ENCODE measurements at regions not wholly inside any gene's neighbourhood (a gene's known extent, or its start where the extent isn't known, plus 50 kb on each side); places are given as distances from the start of the nearest gene placed in this dataset.

- TF ChIP-seq CTCF (IDR thresholded peaks at IDR 0.05; ENCODE audit: low read depth, low read length, missing control alignments): no peak
- no peak for DNase-seq (ENCODE audit: low read depth)
- no peak overlapping the region for H3K4me3 ChIP-seq (ENCODE audit: low read depth, low read length)
These were observed 134.6 kb upstream of the ASTN2 start for GRCh38 chr9:117549444-117549843.

- no peak for DNase-seq (ENCODE audit: low read depth)
- TF ChIP-seq CTCF (IDR thresholded peaks at IDR 0.05; ENCODE audit: low read depth, low read length, missing control alignments): no peak
- H3K4me3 ChIP-seq (ENCODE audit: low read depth, low read length): no peak overlapping the region
These were observed 133.7 kb upstream of the ASTN2 start for GRCh38 chr9:117548556-117548955.

- DNase-seq (ENCODE audit: low read depth): no peak
- H3K4me3 ChIP-seq (ENCODE audit: low read depth, low read length): no peak overlapping the region
- TF ChIP-seq CTCF (IDR thresholded peaks at IDR 0.05; ENCODE audit: low read depth, low read length, missing control alignments): no peak
These were observed 133.0 kb upstream of the ASTN2 start for GRCh38 chr9:117547904-117548303.

GRCh38 chr9:117546894-117547678 is 132.2 kb upstream of the ASTN2 start:
- no peak for DNase-seq (ENCODE audit: low read depth)
- no peak for TF ChIP-seq CTCF (IDR thresholded peaks at IDR 0.05; ENCODE audit: low read depth, low read length, missing control alignments)
- H3K4me3 ChIP-seq (ENCODE audit: low read depth, low read length): no peak overlapping the region

- DNase-seq (ENCODE audit: low read depth): no peak
- no peak for TF ChIP-seq CTCF (IDR thresholded peaks at IDR 0.05; ENCODE audit: low read depth, low read length, missing control alignments)
- H3K4me3 ChIP-seq (ENCODE audit: low read depth, low read length): no peak overlapping the region
These were observed 131.0 kb upstream of the ASTN2 start for GRCh38 chr9:117545846-117546245.

GRCh38 chr9:117543089-117543488 is 128.2 kb upstream of the ASTN2 start:
- no peak overlapping the region for H3K4me3 ChIP-seq (ENCODE audit: low read depth, low read length)
- DNase-seq (ENCODE audit: low read depth): no peak
- TF ChIP-seq CTCF (IDR thresholded peaks at IDR 0.05; ENCODE audit: low read depth, low read length, missing control alignments): no peak

- no peak for TF ChIP-seq CTCF (IDR thresholded peaks at IDR 0.05; ENCODE audit: low read depth, low read length, missing control alignments)
- DNase-seq (ENCODE audit: low read depth): no peak
- H3K4me3 ChIP-seq (ENCODE audit: low read depth, low read length): no peak overlapping the region
These were observed 127.2 kb upstream of the ASTN2 start for GRCh38 chr9:117542021-117542420.

Measured in GM12864 (cell line).